Smooth muscle cell (in vitro differentiated cells): ENCODE measurements at regions not wholly inside any gene's neighbourhood (a gene's known extent, or its start where the extent isn't known, plus 50 kb on each side); places are given as distances from the start of the nearest gene placed in this dataset.
A peak's percentile ranks its signal among the peaks of the same experiment; 100 is the strongest.

Source experiments
- DNase-seq: peaks from one replicate; lab custom pipeline; 2025; ENCODE audit not compliant: unreplicated experiment; lab: John Stamatoyannopoulos, UW
- H2AFZ ChIP-seq: fragments of 200-600 bp; sonication (generic); 2 replicates; pipeline ENCODE4 v1.6.0; 2016; ENCODE audit warnings: antibody characterized with exemption, low read depth, mild to moderate bottlenecking
- H3F3A ChIP-seq: fragments of 200-600 bp; sonication (generic); 2 replicates; pipeline ENCODE4 v1.6.0; 2017; ENCODE audit warnings: antibody characterized with exemption, low read depth
- H3K27ac ChIP-seq: fragments of 200-600 bp; sonication (generic); 2 replicates; pipeline ENCODE4 v1.5.1; 2016; ENCODE audit warnings: low read depth, mild to moderate bottlenecking
- H3K27me3 ChIP-seq: fragments of 200-600 bp; sonication (generic); 2 replicates; pipeline ENCODE4 v1.6.1; 2016; ENCODE audit warnings: low read depth, mild to moderate bottlenecking
- H3K36me3 ChIP-seq: fragments of 200-600 bp; sonication (generic); 2 replicates; pipeline ENCODE4 v1.5.1; 2016; ENCODE audit warnings: low read depth
- H3K4me1 ChIP-seq: fragments of 200-600 bp; sonication (generic); 2 replicates; pipeline ENCODE4 v1.5.1; 2016; ENCODE audit warnings: low read depth
- H3K4me2 ChIP-seq: fragments of 200-600 bp; sonication (generic); 2 replicates; pipeline ENCODE4 v1.6.0; 2016; ENCODE audit warnings: mild to moderate bottlenecking
- H3K4me3 ChIP-seq: fragments of 200-600 bp; sonication (generic); 2 replicates; pipeline ENCODE4 v1.5.1; 2016; ENCODE audit warnings: mild to moderate bottlenecking
- H3K79me2 ChIP-seq: fragments of 200-600 bp; sonication (generic); 2 replicates; pipeline ENCODE4 v1.6.0; 2016; ENCODE audit warnings: low read depth, mild to moderate bottlenecking
- H3K9ac ChIP-seq: fragments of 200-600 bp; sonication (generic); 2 replicates; pipeline ENCODE4 v1.6.0; 2016; ENCODE audit warnings: low read depth
- H3K9me3 ChIP-seq: fragments of 200-600 bp; sonication (generic); replicated peaks from 2 replicates; pipeline ENCODE4 v1.5.1; 2016; ENCODE audit warnings: low read depth
- H4K20me1 ChIP-seq: fragments of 200-600 bp; sonication (generic); 2 replicates; pipeline ENCODE4 v1.6.0; 2016; ENCODE audit warnings: low read depth
- CTCF ChIP-seq: fragments of 200-600 bp; sonication (generic); IDR thresholded peaks from 2 replicates; pipeline ENCODE4 v1.5.1; 2017; ENCODE audit warnings: borderline replicate concordance, mild to moderate bottlenecking, antibody characterized with exemption; ENCODE audit not compliant: insufficient read depth, poor library complexity, severe bottlenecking
- WGBS: methylation state at CpG from one replicate; pipeline ENCODE4 v1.1.7; 2016; ENCODE audit warnings: low lambda C conversion rate; 5-methylcytosine and 5-hydroxymethylcytosine counted together

- Histone ChIP-seq H3K4me3 (no peak overlapping the region), H2AFZ (no peak overlapping the region), H3K27me3 (no peaks in the 10 kb centered on the region), H3K4me2 (no peak overlapping the region), H3K9ac (no peak overlapping the region), H3K27ac (no peak overlapping the region), H3F3A (no peaks in the 10 kb centered on the region), H3K4me1 (no peaks in the 10 kb centered on the region), H3K79me2 (no peaks in the 10 kb centered on the region), H3K9me3 (no peaks in the 10 kb centered on the region), H3K36me3 (no peaks in the 10 kb centered on the region), H4K20me1 (no peaks in the 10 kb centered on the region)
- TF ChIP-seq CTCF = no peak
- WGBS = 85% methylated on average over 4 of the region's 4 CpGs
- DNase-seq = no peak
Observed at GRCh38 chr6:130661077-130661476, 166.1 kb upstream of the SMLR1 start.

GRCh38 chr6:130666786-130667185, 160.4 kb upstream of the SMLR1 start:
- H3K4me3 ChIP-seq = no peak overlapping the region
- H3K9me3 ChIP-seq = no peaks in the 10 kb centered on the region
- no peak overlapping the region for H3K27ac ChIP-seq
- no peak for TF ChIP-seq CTCF
- 77% methylated on average over 2 of the region's 2 CpGs for WGBS
- H3F3A ChIP-seq = no peaks in the 10 kb centered on the region
- no peaks in the 10 kb centered on the region for H3K27me3 ChIP-seq
- no peaks in the 10 kb centered on the region for H3K36me3 ChIP-seq
- no peak for DNase-seq
- no peak overlapping the region for H3K9ac ChIP-seq
- no peak overlapping the region for H2AFZ ChIP-seq
- H4K20me1 ChIP-seq = no peaks in the 10 kb centered on the region
- no peak overlapping the region for H3K4me2 ChIP-seq
- H3K79me2 ChIP-seq = no peaks in the 10 kb centered on the region
- no peaks in the 10 kb centered on the region for H3K4me1 ChIP-seq

GRCh38 chr6:130670142-130670541, 157.1 kb upstream of the SMLR1 start:
- Histone ChIP-seq H3K36me3 (no peaks in the 10 kb centered on the region), H3K79me2 (no peaks in the 10 kb centered on the region), H3K27ac (no peak overlapping the region), H3K4me1 (no peaks in the 10 kb centered on the region), H3F3A (no peaks in the 10 kb centered on the region), H3K4me2 (no peak overlapping the region), H2AFZ (no peak overlapping the region), H3K4me3 (no peak overlapping the region), H3K27me3 (no peaks in the 10 kb centered on the region), H4K20me1 (no peaks in the 10 kb centered on the region), H3K9ac (no peak overlapping the region), H3K9me3 (no peaks in the 10 kb centered on the region)
- no peak for DNase-seq
- no peak for TF ChIP-seq CTCF
- WGBS = 58% methylated on average over 6 of the region's 6 CpGs

GRCh38 chr6:130671119-130671518, 156.1 kb upstream of the SMLR1 start:
- H3F3A ChIP-seq = no peaks in the 10 kb centered on the region
- no peaks in the 10 kb centered on the region for H3K4me1 ChIP-seq
- H3K27me3 ChIP-seq = no peaks in the 10 kb centered on the region
- H3K79me2 ChIP-seq = no peaks in the 10 kb centered on the region
- DNase-seq = no peak
- TF ChIP-seq CTCF = no peak
- H3K36me3 ChIP-seq = no peaks in the 10 kb centered on the region
- H3K4me3 ChIP-seq = no peak overlapping the region
- H3K9ac ChIP-seq = no peak overlapping the region
- no peak overlapping the region for H3K4me2 ChIP-seq
- H4K20me1 ChIP-seq = no peaks in the 10 kb centered on the region
- no peaks in the 10 kb centered on the region for H3K9me3 ChIP-seq
- peak overlapping the region; percentile 26 for H3K27ac ChIP-seq
- peak overlapping the region; percentile 88 for H2AFZ ChIP-seq
- 54% methylated on average over 2 of the region's 2 CpGs for WGBS
